ENCODE measurements at regions not wholly inside any gene's neighbourhood (a gene's known extent, or its start where the extent isn't known, plus 50 kb on each side); places are given as distances from the start of the nearest gene placed in this dataset.
A peak's percentile ranks its signal among the peaks of the same experiment; 100 is the strongest.

DNA sequence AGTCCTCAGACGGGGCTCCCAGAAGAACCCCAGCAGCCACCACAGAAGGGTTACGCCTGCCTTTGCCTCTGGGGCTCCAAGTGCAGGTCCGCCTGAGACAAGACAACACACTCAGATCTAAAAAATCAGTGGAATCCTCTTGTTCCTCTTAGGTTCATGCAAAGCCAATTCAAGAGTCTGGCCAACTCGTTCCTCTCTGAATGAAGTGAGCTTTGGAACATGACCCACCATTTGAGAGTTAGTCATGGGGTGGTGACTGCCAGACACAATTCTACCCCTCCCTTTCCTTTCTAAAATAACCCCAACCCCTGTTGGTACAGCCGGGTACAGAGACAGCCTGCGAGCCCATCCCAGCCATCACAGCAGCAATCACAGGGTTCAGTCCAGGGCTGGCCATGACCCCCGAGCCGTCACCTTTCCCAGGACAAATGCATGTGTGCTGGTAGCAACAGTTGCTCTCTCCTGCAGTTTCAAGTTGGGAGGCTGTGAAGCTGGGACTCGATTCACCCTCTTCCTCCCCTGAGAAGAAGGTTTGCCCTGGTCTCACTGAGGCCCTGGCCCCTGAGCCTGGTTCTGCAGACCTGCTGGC is 183.1 kb upstream of the SH3BP4 start:
- DNase-seq (ENCODE audit: low read depth in 2 of 2), result peak in 1 of 2 donors; percentile 63
- Histone ChIP-seq H3K27ac (ENCODE audit: insufficient read depth, low read length) (no peak overlapping the region), H3K4me3 (replicated peaks in 1 of 4; ENCODE audit: control extremely low read depth in 1 of 4, insufficient read depth in 1 of 4, low read depth in 3 of 4, low read length in 4 of 4) (no peak overlapping the region), H4K20me1 (ENCODE audit: control insufficient read depth, extremely low read depth, insufficient read depth, low read length) (no peaks in the 10 kb centered on the region), H3K36me3 (ENCODE audit: control insufficient read depth, insufficient read depth, low read length) (no peaks in the 10 kb centered on the region), H3K9me3 (ENCODE audit: control insufficient read depth, insufficient read depth, low read depth, low read length) (no peaks in the 10 kb centered on the region), H3K4me2 (ENCODE audit: extremely low read depth, insufficient read depth, low read length) (no peak overlapping the region), H3K4me1 (ENCODE audit: control insufficient read depth, extremely low read depth, insufficient read depth, low read length) (peaks cover 18% of the 10 kb centered on the region), H2AFZ (ENCODE audit: low read length) (no peak overlapping the region), H3K27me3 (ENCODE audit: control insufficient read depth, insufficient read depth, low read length) (peaks cover 2% of the 10 kb centered on the region), H3K9ac (ENCODE audit: insufficient read depth, low read length) (no peak overlapping the region), H3K79me2 (ENCODE audit: control insufficient read depth, insufficient read depth, low read length) (no peaks in the 10 kb centered on the region)
- TF ChIP-seq, protein P1, sequence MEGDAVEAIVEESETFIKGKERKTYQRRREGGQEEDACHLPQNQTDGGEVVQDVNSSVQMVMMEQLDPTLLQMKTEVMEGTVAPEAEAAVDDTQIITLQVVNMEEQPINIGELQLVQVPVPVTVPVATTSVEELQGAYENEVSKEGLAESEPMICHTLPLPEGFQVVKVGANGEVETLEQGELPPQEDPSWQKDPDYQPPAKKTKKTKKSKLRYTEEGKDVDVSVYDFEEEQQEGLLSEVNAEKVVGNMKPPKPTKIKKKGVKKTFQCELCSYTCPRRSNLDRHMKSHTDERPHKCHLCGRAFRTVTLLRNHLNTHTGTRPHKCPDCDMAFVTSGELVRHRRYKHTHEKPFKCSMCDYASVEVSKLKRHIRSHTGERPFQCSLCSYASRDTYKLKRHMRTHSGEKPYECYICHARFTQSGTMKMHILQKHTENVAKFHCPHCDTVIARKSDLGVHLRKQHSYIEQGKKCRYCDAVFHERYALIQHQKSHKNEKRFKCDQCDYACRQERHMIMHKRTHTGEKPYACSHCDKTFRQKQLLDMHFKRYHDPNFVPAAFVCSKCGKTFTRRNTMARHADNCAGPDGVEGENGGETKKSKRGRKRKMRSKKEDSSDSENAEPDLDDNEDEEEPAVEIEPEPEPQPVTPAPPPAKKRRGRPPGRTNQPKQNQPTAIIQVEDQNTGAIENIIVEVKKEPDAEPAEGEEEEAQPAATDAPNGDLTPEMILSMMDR (conservative IDR thresholded peaks at IDR 0.05 in 1 of 2, IDR thresholded peaks at IDR 0.05 in 1 of 2; ENCODE audit: low read depth in 1 of 2, low read length in 2 of 2), result no peak
- no peak for TF ChIP-seq EZH2 (IDR thresholded peaks at IDR 0.05; ENCODE audit: low read length, missing control alignments)

DNA sequence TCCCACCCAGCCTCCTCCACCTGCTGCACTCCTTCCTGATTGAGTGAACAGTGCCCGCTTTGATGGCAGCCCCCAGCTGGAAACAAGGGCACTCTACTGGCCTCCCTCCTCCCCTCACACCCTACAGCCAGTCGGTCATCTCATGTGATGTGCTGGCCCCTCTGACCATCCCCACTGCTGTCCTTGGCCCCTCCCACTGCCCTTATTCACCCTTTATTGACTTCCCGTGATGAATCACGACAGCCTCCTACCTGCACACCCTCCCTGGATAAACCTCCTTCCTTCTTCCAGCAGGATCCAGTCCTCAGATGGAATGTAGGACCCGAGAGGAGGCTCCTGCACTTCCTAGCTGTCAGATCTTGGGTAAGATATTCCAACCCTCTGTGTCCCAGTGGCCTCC is 186.5 kb upstream of the SH3BP4 start:
- Histone ChIP-seq H3K4me1 (ENCODE audit: control insufficient read depth, extremely low read depth, insufficient read depth, low read length) (peaks cover 6% of the 10 kb centered on the region), H3K4me2 (ENCODE audit: extremely low read depth, insufficient read depth, low read length) (no peak overlapping the region), H3K27me3 (ENCODE audit: control insufficient read depth, insufficient read depth, low read length) (no peaks in the 10 kb centered on the region), H4K20me1 (ENCODE audit: control insufficient read depth, extremely low read depth, insufficient read depth, low read length) (no peaks in the 10 kb centered on the region), H3K9ac (ENCODE audit: insufficient read depth, low read length) (no peak overlapping the region), H3K36me3 (ENCODE audit: control insufficient read depth, insufficient read depth, low read length) (no peaks in the 10 kb centered on the region), H3K9me3 (ENCODE audit: control insufficient read depth, insufficient read depth, low read depth, low read length) (no peaks in the 10 kb centered on the region), H2AFZ (ENCODE audit: low read length) (no peak overlapping the region), H3K79me2 (ENCODE audit: control insufficient read depth, insufficient read depth, low read length) (no peaks in the 10 kb centered on the region), H3K27ac (ENCODE audit: insufficient read depth, low read length) (no peak overlapping the region), H3K4me3 (replicated peaks in 1 of 4; ENCODE audit: control extremely low read depth in 1 of 4, insufficient read depth in 1 of 4, low read depth in 3 of 4, low read length in 4 of 4) (no peak overlapping the region)
- no peak for DNase-seq (ENCODE audit: low read depth in 2 of 2)
- TF ChIP-seq EZH2 (IDR thresholded peaks at IDR 0.05; ENCODE audit: low read length, missing control alignments), result no peak
- TF ChIP-seq, protein P1 (conservative IDR thresholded peaks at IDR 0.05 in 1 of 2, IDR thresholded peaks at IDR 0.05 in 1 of 2; ENCODE audit: low read depth in 1 of 2, low read length in 2 of 2), result no peak

DNA sequence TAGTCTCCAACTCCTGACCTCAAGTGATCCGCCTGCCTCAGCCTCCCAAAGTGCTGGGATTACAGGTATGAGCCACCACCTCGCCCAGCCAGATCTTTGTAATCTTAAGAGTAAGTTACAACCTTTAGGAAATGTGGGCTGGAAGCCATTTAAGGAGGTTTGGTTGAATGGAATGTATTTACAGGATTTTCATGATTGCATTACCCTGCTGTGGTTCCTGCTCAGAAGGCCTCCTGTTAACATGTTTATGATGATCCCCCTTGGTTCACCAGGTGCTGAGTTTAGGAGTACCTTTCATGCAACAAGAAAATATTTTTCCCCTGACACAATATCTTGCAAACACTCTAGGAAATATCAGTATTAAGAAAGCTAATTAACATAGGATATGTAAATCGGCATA is 187.4 kb upstream of the SH3BP4 start:
- H3K9ac ChIP-seq (ENCODE audit: insufficient read depth, low read length), result no peak overlapping the region
- H3K79me2 ChIP-seq (ENCODE audit: control insufficient read depth, insufficient read depth, low read length), result no peaks in the 10 kb centered on the region
- no peak overlapping the region for H3K27ac ChIP-seq (ENCODE audit: insufficient read depth, low read length)
- H3K4me3 ChIP-seq (replicated peaks in 1 of 4; ENCODE audit: control extremely low read depth in 1 of 4, insufficient read depth in 1 of 4, low read depth in 3 of 4, low read length in 4 of 4), result no peak overlapping the region
- DNase-seq (ENCODE audit: low read depth in 2 of 2), result no peak
- H3K27me3 ChIP-seq (ENCODE audit: control insufficient read depth, insufficient read depth, low read length), result no peaks in the 10 kb centered on the region
- no peaks in the 10 kb centered on the region for H3K9me3 ChIP-seq (ENCODE audit: control insufficient read depth, insufficient read depth, low read depth, low read length)
- H3K4me2 ChIP-seq (ENCODE audit: extremely low read depth, insufficient read depth, low read length), result no peak overlapping the region
- peaks cover 3% of the 10 kb centered on the region for H3K4me1 ChIP-seq (ENCODE audit: control insufficient read depth, extremely low read depth, insufficient read depth, low read length)
- no peaks in the 10 kb centered on the region for H4K20me1 ChIP-seq (ENCODE audit: control insufficient read depth, extremely low read depth, insufficient read depth, low read length)
- TF ChIP-seq, protein P1 (conservative IDR thresholded peaks at IDR 0.05 in 1 of 2, IDR thresholded peaks at IDR 0.05 in 1 of 2; ENCODE audit: low read depth in 1 of 2, low read length in 2 of 2), result no peak
- TF ChIP-seq EZH2 (IDR thresholded peaks at IDR 0.05; ENCODE audit: low read length, missing control alignments), result no peak
- no peaks in the 10 kb centered on the region for H3K36me3 ChIP-seq (ENCODE audit: control insufficient read depth, insufficient read depth, low read length)
- no peak overlapping the region for H2AFZ ChIP-seq (ENCODE audit: low read length)
